ENCODE measurements at regions not wholly inside any gene's neighbourhood (a gene's known extent, or its start where the extent isn't known, plus 50 kb on each side); places are given as distances from the start of the nearest gene placed in this dataset.

DNA sequence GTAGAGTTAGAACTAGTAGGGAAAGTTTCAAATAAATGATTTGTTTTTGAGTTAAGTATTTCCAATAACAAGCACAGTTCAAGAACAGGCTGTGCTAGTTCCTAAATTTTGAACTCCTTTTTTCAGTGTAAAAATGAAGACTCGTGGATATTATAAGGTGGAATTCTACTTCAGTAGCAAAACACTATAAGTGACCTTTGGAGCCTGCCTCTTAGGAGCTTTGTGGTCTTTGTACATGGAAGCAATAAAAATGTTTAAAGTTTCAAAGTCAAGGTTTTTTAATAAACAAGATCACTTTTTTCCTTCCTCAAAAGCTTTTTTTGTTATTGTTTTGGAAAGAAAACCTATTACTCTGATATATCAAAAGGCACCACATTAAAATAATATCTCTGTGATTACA is 292.4 kb upstream of the VWC2 start:
- no peak overlapping the region for H3K27ac ChIP-seq (ENCODE audit: low read depth, low read length)
- WGBS, 2 experiments (ENCODE audit: insufficient coverage in 1 of 2, insufficient read length in 1 of 2): 73% methylated on average over 1 of the region's 1 CpG; no CpG with 5 or more reads in 1 of the 2 experiments
- no peak overlapping the region for H3K27ac Mint-ChIP-seq
- TF ChIP-seq, protein P1, sequence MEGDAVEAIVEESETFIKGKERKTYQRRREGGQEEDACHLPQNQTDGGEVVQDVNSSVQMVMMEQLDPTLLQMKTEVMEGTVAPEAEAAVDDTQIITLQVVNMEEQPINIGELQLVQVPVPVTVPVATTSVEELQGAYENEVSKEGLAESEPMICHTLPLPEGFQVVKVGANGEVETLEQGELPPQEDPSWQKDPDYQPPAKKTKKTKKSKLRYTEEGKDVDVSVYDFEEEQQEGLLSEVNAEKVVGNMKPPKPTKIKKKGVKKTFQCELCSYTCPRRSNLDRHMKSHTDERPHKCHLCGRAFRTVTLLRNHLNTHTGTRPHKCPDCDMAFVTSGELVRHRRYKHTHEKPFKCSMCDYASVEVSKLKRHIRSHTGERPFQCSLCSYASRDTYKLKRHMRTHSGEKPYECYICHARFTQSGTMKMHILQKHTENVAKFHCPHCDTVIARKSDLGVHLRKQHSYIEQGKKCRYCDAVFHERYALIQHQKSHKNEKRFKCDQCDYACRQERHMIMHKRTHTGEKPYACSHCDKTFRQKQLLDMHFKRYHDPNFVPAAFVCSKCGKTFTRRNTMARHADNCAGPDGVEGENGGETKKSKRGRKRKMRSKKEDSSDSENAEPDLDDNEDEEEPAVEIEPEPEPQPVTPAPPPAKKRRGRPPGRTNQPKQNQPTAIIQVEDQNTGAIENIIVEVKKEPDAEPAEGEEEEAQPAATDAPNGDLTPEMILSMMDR (conservative IDR thresholded peaks at IDR 0.05): no peak
- DNase-seq: no peak
- no peaks in the 10 kb centered on the region for H3K27me3 Mint-ChIP-seq (ENCODE audit: insufficient read depth)
- H3K9ac ChIP-seq (ENCODE audit: extremely low read depth, low read length, poor library complexity, severe bottlenecking): no peak overlapping the region
- no peaks in the 10 kb centered on the region for H3K36me3 ChIP-seq (ENCODE audit: control insufficient read depth, insufficient read depth, low read length)
- H3K9me3 Mint-ChIP-seq: no peaks in the 10 kb centered on the region
- no peak overlapping the region for H3K4me3 Mint-ChIP-seq
- H3K36me3 Mint-ChIP-seq (ENCODE audit: low read depth): no peaks in the 10 kb centered on the region
- peaks cover 16% of the 10 kb centered on the region for H3K4me1 ChIP-seq (ENCODE audit: control insufficient read depth, insufficient read depth, low read length)
- no peak overlapping the region for H3K4me3 ChIP-seq (ENCODE audit: low read length)
- H3K27me3 ChIP-seq (ENCODE audit: control insufficient read depth, insufficient read depth, low read length, poor library complexity, severe bottlenecking): no peaks in the 10 kb centered on the region
- peaks cover 4% of the 10 kb centered on the region for H3K9me3 ChIP-seq (ENCODE audit: control insufficient read depth, low read length)
- H3K4me1 Mint-ChIP-seq: peaks cover 36% of the 10 kb centered on the region

DNA sequence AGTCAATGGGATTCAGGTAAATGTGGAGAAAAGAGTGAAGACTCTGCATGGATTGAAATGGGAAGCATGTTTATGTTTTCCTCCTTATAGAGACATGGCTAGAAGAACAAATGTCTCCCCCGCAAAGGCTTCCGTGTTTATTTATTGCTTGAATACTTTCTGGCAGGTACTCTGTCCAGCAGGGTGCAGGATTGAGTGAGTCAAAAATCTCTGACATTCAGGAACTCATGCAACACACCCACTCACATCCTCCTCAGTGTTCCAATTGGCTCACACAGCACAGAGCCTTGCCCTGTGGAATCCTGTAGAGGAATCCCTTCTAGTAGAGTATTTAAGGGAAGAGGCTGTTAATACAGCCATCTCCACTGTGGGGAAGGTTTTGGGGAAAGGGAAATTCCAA is 290.3 kb upstream of the VWC2 start:
- Mint-ChIP-seq H3K4me1 (peaks cover 48% of the 10 kb centered on the region), H3K27ac (no peak overlapping the region), H3K27me3 (ENCODE audit: insufficient read depth) (no peaks in the 10 kb centered on the region), H3K9me3 (no peaks in the 10 kb centered on the region), H3K4me3 (no peak overlapping the region), H3K36me3 (ENCODE audit: low read depth) (no peaks in the 10 kb centered on the region)
- no peak overlapping the region for H3K4me3 ChIP-seq (ENCODE audit: low read length)
- WGBS, 2 experiments (ENCODE audit: insufficient coverage in 1 of 2, insufficient read length in 1 of 2): 71 to 80% methylated on average over 2 of the region's 2 CpGs
- H3K36me3 ChIP-seq (ENCODE audit: control insufficient read depth, insufficient read depth, low read length): no peaks in the 10 kb centered on the region
- H3K9me3 ChIP-seq (ENCODE audit: control insufficient read depth, low read length): no peaks in the 10 kb centered on the region
- no peak overlapping the region for H3K9ac ChIP-seq (ENCODE audit: extremely low read depth, low read length, poor library complexity, severe bottlenecking)
- TF ChIP-seq, protein P1 (conservative IDR thresholded peaks at IDR 0.05): peak; percentile 59
- no peak for DNase-seq
- no peak overlapping the region for H3K27ac ChIP-seq (ENCODE audit: low read depth, low read length)
- H3K4me1 ChIP-seq (ENCODE audit: control insufficient read depth, insufficient read depth, low read length): peaks cover 16% of the 10 kb centered on the region
- no peaks in the 10 kb centered on the region for H3K27me3 ChIP-seq (ENCODE audit: control insufficient read depth, insufficient read depth, low read length, poor library complexity, severe bottlenecking)

DNA sequence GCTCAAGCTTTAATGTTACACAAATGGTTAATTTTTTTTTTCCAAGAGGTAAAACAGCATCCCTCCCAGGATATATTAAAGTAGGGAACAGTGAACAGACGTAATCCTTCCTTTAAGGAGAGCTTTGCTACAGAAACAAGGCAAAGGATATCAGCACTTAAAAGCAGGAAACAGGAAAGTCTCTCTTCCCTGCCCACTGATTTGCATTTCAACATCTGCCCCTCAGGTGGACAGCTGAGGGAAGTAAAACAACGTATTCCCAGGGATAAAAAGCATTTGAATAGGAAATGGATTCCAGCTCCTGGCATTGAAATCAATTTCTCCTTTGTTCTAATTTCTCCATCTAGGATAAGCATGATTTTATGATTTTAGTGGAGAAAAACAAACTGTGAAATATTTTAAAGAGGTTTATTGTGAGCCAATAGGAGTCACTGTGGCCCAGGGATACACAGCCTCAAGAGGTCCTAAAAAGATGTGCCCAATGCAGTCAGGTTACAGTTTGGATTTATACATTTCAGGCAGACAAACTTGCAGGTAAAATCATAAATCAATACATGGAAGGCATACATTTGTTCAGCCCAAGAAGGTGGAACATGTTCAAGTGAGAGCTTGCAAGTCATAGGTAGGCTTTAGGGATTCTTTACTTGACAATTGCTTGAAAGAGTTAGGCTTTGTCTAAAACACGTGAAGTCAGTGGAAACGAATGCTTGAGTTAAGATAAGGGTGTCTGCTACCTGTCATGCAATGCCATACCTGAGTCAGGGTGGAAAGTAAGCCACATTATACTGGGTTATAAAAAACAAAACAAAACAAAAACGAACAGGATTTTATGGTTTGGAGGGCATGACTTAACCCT is 286.2 kb upstream of the VWC2 start:
- H3K4me1 ChIP-seq (ENCODE audit: control insufficient read depth, insufficient read depth, low read length): peaks cover 10% of the 10 kb centered on the region
- H3K9me3 ChIP-seq (ENCODE audit: control insufficient read depth, low read length): no peaks in the 10 kb centered on the region
- TF ChIP-seq, protein P1 (conservative IDR thresholded peaks at IDR 0.05): peak; percentile 35
- Mint-ChIP-seq H3K27ac (no peak overlapping the region), H3K4me1 (peaks cover 37% of the 10 kb centered on the region), H3K4me3 (no peak overlapping the region), H3K27me3 (ENCODE audit: insufficient read depth) (peaks cover 8% of the 10 kb centered on the region), H3K9me3 (no peaks in the 10 kb centered on the region), H3K36me3 (ENCODE audit: low read depth) (no peaks in the 10 kb centered on the region)
- WGBS, 2 experiments (ENCODE audit: insufficient coverage in 1 of 2, insufficient read length in 1 of 2): 54 to 63% methylated on average over 2 to 5 of the region's 5 CpGs
- H3K27me3 ChIP-seq (ENCODE audit: control insufficient read depth, insufficient read depth, low read length, poor library complexity, severe bottlenecking): peaks cover 13% of the 10 kb centered on the region
- H3K27ac ChIP-seq (ENCODE audit: low read depth, low read length): no peak overlapping the region
- no peak for DNase-seq
- H3K9ac ChIP-seq (ENCODE audit: extremely low read depth, low read length, poor library complexity, severe bottlenecking): no peak overlapping the region
- no peak overlapping the region for H3K4me3 ChIP-seq (ENCODE audit: low read length)
- no peaks in the 10 kb centered on the region for H3K36me3 ChIP-seq (ENCODE audit: control insufficient read depth, insufficient read depth, low read length)
